NCI-H774 (cell line): ENCODE measurements at regions not wholly inside any gene's neighbourhood (a gene's known extent, or its start where the extent isn't known, plus 50 kb on each side); places are given as distances from the start of the nearest gene placed in this dataset.
A peak's percentile ranks its signal among the peaks of the same experiment; 100 is the strongest.
"Not testable (repeated sequence)": the region's sequence is repeated elsewhere in the genome, so short reads cannot be mapped to it uniquely, and the experiment has no call there.

Experiments used
- DNase-seq: peaks from one replicate; lab custom pipeline; 2025; lab: John Stamatoyannopoulos, UW

GRCh38 chr3:164927728-164928127, 150.6 kb downstream of the SI start:
- DNase-seq, result no peak

GRCh38 chr3:164918905-164919304, 159.4 kb downstream of the SI start:
- no peak for DNase-seq

GRCh38 chr3:164912916-164913315, 165.4 kb downstream of the SI start:
- DNase-seq, result no peak

- peak; percentile 80 for DNase-seq
Measured at GRCh38 chr3:164903820-164904451, 174.4 kb downstream of the SI start.

- peak; percentile 29 for DNase-seq
Measured at GRCh38 chr3:164897342-164897741, 181.0 kb downstream of the SI start.

GRCh38 chr3:164890061-164890460, 188.2 kb downstream of the SI start:
- DNase-seq, result no peak

GRCh38 chr3:164883171-164883570, 195.1 kb downstream of the SI start:
- no peak for DNase-seq

GRCh38 chr3:164879201-164879600, 199.1 kb downstream of the SI start:
- no peak for DNase-seq

GRCh38 chr3:164864454-164864853, 213.8 kb downstream of the SI start:
- no peak for DNase-seq

GRCh38 chr3:164852866-164853265, 225.4 kb downstream of the SI start:
- DNase-seq, result no peak

- DNase-seq, result no peak
Measured at GRCh38 chr3:164851905-164852304, 226.4 kb downstream of the SI start.

- DNase-seq, result no peak
Measured at GRCh38 chr3:164851204-164851603, 227.1 kb downstream of the SI start.

- DNase-seq, result no peak
Measured at GRCh38 chr3:164848923-164849322, 229.4 kb downstream of the SI start.

GRCh38 chr3:164845739-164846138, 232.6 kb downstream of the SI start:
- DNase-seq, result no peak

GRCh38 chr3:164832216-164832615, 246.1 kb downstream of the SI start:
- no peak for DNase-seq

GRCh38 chr3:164818318-164818717, 260.0 kb downstream of the SI start:
- no peak for DNase-seq

GRCh38 chr3:164814106-164814505, 264.2 kb downstream of the SI start:
- no peak for DNase-seq

- DNase-seq, result no peak
Measured at GRCh38 chr3:164812042-164812441, 266.3 kb downstream of the SI start.

GRCh38 chr3:164806188-164806587, 272.1 kb downstream of the SI start:
- no peak for DNase-seq

GRCh38 chr3:164794099-164794498, 284.2 kb downstream of the SI start:
- DNase-seq, result no peak

- peak; percentile 66 for DNase-seq
Measured at GRCh38 chr3:164791263-164791662, 287.0 kb downstream of the SI start.

GRCh38 chr3:164784407-164784806, 293.9 kb downstream of the SI start:
- DNase-seq, result not testable (repeated sequence)

GRCh38 chr3:164781755-164782154, 296.5 kb downstream of the SI start:
- DNase-seq, result no peak

- peak; percentile 72 for DNase-seq
Measured at GRCh38 chr3:164779816-164780215, 298.5 kb downstream of the SI start.

GRCh38 chr3:164752812-164753211, 325.5 kb downstream of the SI start:
- no peak for DNase-seq
